IMR-90 (cell line): ENCODE measurements at regions not wholly inside any gene's neighbourhood (a gene's known extent, or its start where the extent isn't known, plus 50 kb on each side); places are given as distances from the start of the nearest gene placed in this dataset.

Experiments
- ATAC-seq: fragments of 200-7000 bp; cut with Tn5 transposase; 2 replicates; pipeline ENCODE4 v1.9.1; 2020; ENCODE audit warnings: low read depth, mild to moderate bottlenecking, moderate library complexity
- BruUV-seq: library from RNA; stranded (reverse); fragments of 400-500 nt; replicated peaks from 2 replicates; lab custom pipeline; 2021; lab: Mats Ljungman, UMichigan
- CTCF ChIA-PET: fragments of 300-600 bp; formaldehyde crosslinking; extraction: SDS; loops from one replicate; lab custom pipeline; 2021; ENCODE audit warnings: antibody characterized with exemption; lab: Yijun Ruan, JAX
- POLR2A ChIA-PET: fragments of 300-600 bp; sonication (Branson Sonifier 250); formaldehyde crosslinking; loops from one replicate; lab custom pipeline; 2022; ENCODE audit warnings: antibody characterized with exemption; ENCODE audit not compliant: unreplicated experiment; lab: Charles Lee
- DNase-seq: peaks from one replicate; pipeline ENCODE4 v3.0.0; 2013
- H2AFZ ChIP-seq: replicated peaks from 2 replicates; pipeline ENCODE3; 2013; ENCODE audit warnings: low read length, mild to moderate bottlenecking; ENCODE audit not compliant: poor library complexity
- H2AK5ac ChIP-seq: 2 replicates; pipeline ENCODE4 v1.6.1; 2013; ENCODE audit warnings: low read depth, low read length, inconsistent platforms
- H2AK9ac ChIP-seq: replicated peaks from 2 replicates; pipeline ENCODE3; 2013; ENCODE audit warnings: mild to moderate bottlenecking, low read depth, low read length, moderate library complexity; ENCODE audit not compliant: poor library complexity
- H2BK120ac ChIP-seq: 2 replicates; pipeline ENCODE4 v1.6.1; 2013; ENCODE audit warnings: low read depth, low read length, inconsistent platforms
- H2BK15ac ChIP-seq: 3 replicates; pipeline ENCODE4 v1.6.1; 2013; ENCODE audit warnings: low read depth, low read length, inconsistent platforms
- H2BK20ac ChIP-seq: 2 replicates; pipeline ENCODE4 v1.6.1; 2013; ENCODE audit warnings: low read depth, mild to moderate bottlenecking, inconsistent platforms, low read length, moderate library complexity
- H2BK5ac ChIP-seq: 2 replicates; pipeline ENCODE4 v1.6.1; 2013; ENCODE audit warnings: mild to moderate bottlenecking, low read depth, low read length, inconsistent platforms; ENCODE audit not compliant: poor library complexity, severe bottlenecking
- H3K14ac ChIP-seq: replicated peaks from 2 replicates; pipeline ENCODE4 v1.6.1; 2013; ENCODE audit warnings: low read depth, low read length, inconsistent platforms
- H3K18ac ChIP-seq: 2 replicates; pipeline ENCODE4 v1.6.1; 2013; ENCODE audit warnings: low read depth, low read length, control low read depth
- H3K23ac ChIP-seq: 2 replicates; pipeline ENCODE4 v1.6.1; 2013; ENCODE audit warnings: low read depth, low read length, inconsistent platforms
- H3K27ac ChIP-seq: 2 replicates; pipeline ENCODE4 v1.5.1; 2013; ENCODE audit warnings: mild to moderate bottlenecking, control low read depth, low read length; ENCODE audit not compliant: insufficient read depth
- H3K27me3 ChIP-seq: 2 replicates; pipeline ENCODE4 v1.6.1; 2013; ENCODE audit warnings: low read length; ENCODE audit not compliant: control insufficient read depth, insufficient read depth
- H3K36me3 ChIP-seq: 2 replicates; pipeline ENCODE4 v1.6.1; 2013; ENCODE audit warnings: low read length, mixed read lengths; ENCODE audit not compliant: control insufficient read depth, insufficient read depth
- H3K4ac ChIP-seq: 2 replicates; pipeline ENCODE4 v1.6.1; 2013; ENCODE audit warnings: low read depth, low read length, inconsistent platforms
- H3K4me1 ChIP-seq: 2 replicates; pipeline ENCODE4 v1.6.1; 2013; ENCODE audit warnings: low read length, mixed read lengths; ENCODE audit not compliant: control insufficient read depth, insufficient read depth
- H3K4me2 ChIP-seq: 2 replicates; pipeline ENCODE4 v1.6.1; 2013; ENCODE audit warnings: low read depth, mild to moderate bottlenecking, control low read depth, low read length, moderate library complexity
- H3K4me3 ChIP-seq: 2 replicates; pipeline ENCODE4 v1.5.1; 2013; ENCODE audit warnings: low read depth, mild to moderate bottlenecking, control low read depth, low read length, moderate library complexity; ENCODE audit not compliant: insufficient read depth
- H3K56ac ChIP-seq: 2 replicates; pipeline ENCODE4 v1.6.1; 2013; ENCODE audit warnings: low read length, inconsistent platforms; ENCODE audit not compliant: insufficient read depth; ENCODE audit errors: extremely low read depth
- H3K79me1 ChIP-seq, 2 experiments: 2 replicates each; pipeline ENCODE4 v1.6.1; 2013; ENCODE audit warnings: low read length in 2 of 2, inconsistent platforms in 1 of 2, low read depth in 1 of 2
- H3K9ac ChIP-seq: 2 replicates; pipeline ENCODE4 v1.6.1; 2013; ENCODE audit warnings: low read depth, low read length, control low read depth
- H3K9me1 ChIP-seq: 2 replicates; pipeline ENCODE4 v1.6.1; 2013; ENCODE audit warnings: low read length, inconsistent platforms; ENCODE audit not compliant: insufficient read depth
- H3K9me3 ChIP-seq: 2 replicates; pipeline ENCODE4 v1.6.1; 2013; ENCODE audit warnings: low read length; ENCODE audit not compliant: control insufficient read depth, insufficient read depth
- H4K20me1 ChIP-seq: 2 replicates; pipeline ENCODE4 v1.6.1; 2013; ENCODE audit warnings: low read length, inconsistent platforms; ENCODE audit not compliant: insufficient read depth
- H4K5ac ChIP-seq: 2 replicates; pipeline ENCODE4 v1.6.1; 2013; ENCODE audit warnings: mild to moderate bottlenecking, low read depth, low read length, control low read depth
- H4K8ac ChIP-seq, 2 experiments: 2 replicates each; pipeline ENCODE4 v1.6.1; 2013; ENCODE audit warnings: low read depth in 2 of 2, low read length in 2 of 2, control low read depth in 1 of 2, inconsistent platforms in 1 of 2
- H4K91ac ChIP-seq: 2 replicates; pipeline ENCODE4 v1.6.1; 2013; ENCODE audit warnings: low read depth, low read length, inconsistent platforms; ENCODE audit not compliant: insufficient read depth
- BHLHE40 ChIP-seq: fragments of 150-350 bp; IDR thresholded peaks from 2 replicates; pipeline ENCODE4 v1.6.1; 2016; ENCODE audit warnings: mild to moderate bottlenecking, low read depth, low read length
- CEBPB ChIP-seq: IDR thresholded peaks from 2 replicates; pipeline ENCODE4 v1.6.1; 2012; ENCODE audit warnings: low read depth, low read length, improper control_type of control experiment
- CHD1 ChIP-seq: IDR thresholded peaks from 2 replicates; pipeline ENCODE4 v1.6.1; 2012; ENCODE audit warnings: low read depth, low read length, improper control_type of control experiment
- FOS ChIP-seq: fragments of 150-350 bp; IDR thresholded peaks from 2 replicates; pipeline ENCODE4 v1.6.1; 2016; ENCODE audit warnings: low read depth, low read length
- MAFK ChIP-seq: IDR thresholded peaks from 2 replicates; pipeline ENCODE4 v1.6.1; 2012; ENCODE audit warnings: low read depth, low read length, improper control_type of control experiment
- MAZ ChIP-seq: IDR thresholded peaks from 2 replicates; pipeline ENCODE4 v1.6.1; 2012; ENCODE audit warnings: low read depth, mild to moderate bottlenecking, low read length, improper control_type of control experiment, moderate library complexity, borderline replicate concordance
- MXI1 ChIP-seq: IDR thresholded peaks from 2 replicates; pipeline ENCODE4 v1.6.1; 2012; ENCODE audit warnings: low read depth, mild to moderate bottlenecking, low read length, moderate library complexity, borderline replicate concordance
- NFE2L2 ChIP-seq: fragments of 150-350 bp; IDR thresholded peaks from 2 replicates; pipeline ENCODE4 v1.6.1; 2016; ENCODE audit warnings: low read depth, mild to moderate bottlenecking, low read length
- POLR2A ChIP-seq: IDR thresholded peaks from 2 replicates; pipeline ENCODE4 v1.6.1; 2012; ENCODE audit warnings: mild to moderate bottlenecking, low read depth, low read length
- RAD21 ChIP-seq: IDR thresholded peaks from 2 replicates; pipeline ENCODE4 v1.6.1; 2012; ENCODE audit warnings: low read length, improper control_type of control experiment
- RCOR1 ChIP-seq: IDR thresholded peaks from 2 replicates; pipeline ENCODE4 v1.6.1; 2012; ENCODE audit warnings: mild to moderate bottlenecking, low read length, improper control_type of control experiment; ENCODE audit not compliant: insufficient replicate concordance
- RFX5 ChIP-seq: IDR thresholded peaks from 2 replicates; pipeline ENCODE4 v1.8.0; 2012; ENCODE audit warnings: low read depth, mild to moderate bottlenecking, low read length, moderate library complexity
- SMC3 ChIP-seq: fragments of 150-350 bp; IDR thresholded peaks from 2 replicates; pipeline ENCODE4 v1.6.1; 2016; ENCODE audit warnings: low read depth, mild to moderate bottlenecking, antibody characterized with exemption, low read length, moderate library complexity
- WGBS, 2 experiments: methylation state at CpG; one replicate each; pipeline versions ENCODE4 v1.1.5 to v1.1.7; 2013; ENCODE audit warnings: missing lambda C conversion rate in 2 of 2; ENCODE audit not compliant: insufficient read length in 1 of 2; ENCODE audit errors: extremely low coverage in 2 of 2; 5-methylcytosine and 5-hydroxymethylcytosine counted together
- dilution Hi-C: fragments of 300-500 bp; cut with HindIII; formaldehyde crosslinking; loops from one replicate; pipeline ENCODE4 v1.14.3; 2018; ENCODE audit warnings: low sequenced_read_pairs; ENCODE audit not compliant: unreplicated experiment
- in situ Hi-C: fragments of 300-500 bp; cut with MboI; formaldehyde crosslinking; loops from 3 replicates; pipeline ENCODE4 v1.14.3; 2019; ENCODE audit warnings: low sequenced_read_pairs, inconsistent platforms, mixed read lengths
- intact Hi-C: fragments of 100-400 bp; cut with micrococcal nuclease; formaldehyde crosslinking; loops from 2 replicates; pipeline ENCODE4 v1.10.0; 2022
- TF ChIP-seq, protein P1 (sequence below): conservative IDR thresholded peaks from 2 replicates; pipeline ENCODE4 v1.5.1; 2012; ENCODE audit warnings: mild to moderate bottlenecking, low read depth, low read length, improper control_type of control experiment
- TF ChIP-seq, protein P2 (sequence below): fragments of 150-350 bp; IDR thresholded peaks from 2 replicates; pipeline ENCODE4 v1.6.1; 2016; ENCODE audit warnings: low read depth, mild to moderate bottlenecking, low read length, moderate library complexity, borderline replicate concordance
- TF ChIP-seq, protein P3 (sequence below): fragments of 150-350 bp; IDR thresholded peaks from 2 replicates; pipeline ENCODE4 v1.6.1; 2017; ENCODE audit warnings: mild to moderate bottlenecking, antibody characterized with exemption, low read length, low read depth

DNA sequence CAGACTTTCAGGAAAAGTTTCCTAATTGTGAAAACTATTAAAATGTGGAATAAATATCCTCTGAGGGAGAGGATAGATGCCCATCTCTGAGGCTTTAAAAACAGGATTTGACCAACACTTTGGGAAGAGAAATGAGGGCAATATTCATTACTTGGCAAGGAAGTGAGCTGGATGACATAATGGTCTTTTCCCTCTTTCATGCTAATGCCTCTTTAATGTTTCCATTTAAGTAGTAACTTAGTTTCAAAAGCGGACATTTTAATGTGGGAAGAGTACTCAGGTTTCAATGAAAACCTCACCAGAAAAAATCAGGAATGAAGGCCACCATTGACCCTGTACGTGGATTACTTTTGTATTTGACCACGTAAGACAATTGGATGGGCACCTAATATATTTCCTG lies 503.3 kb downstream of the ANKRD50 start:
- TF ChIP-seq RFX5 (no peak), MXI1 (no peak), BHLHE40 (no peak), NFE2L2 (no peak), POLR2A (no peak), FOS (no peak), CEBPB (no peak), RAD21 (no peak), RCOR1 (no peak), CHD1 (no peak), SMC3 (no peak), MAFK (no peak), MAZ (no peak)
- TF ChIP-seq, protein P1, sequence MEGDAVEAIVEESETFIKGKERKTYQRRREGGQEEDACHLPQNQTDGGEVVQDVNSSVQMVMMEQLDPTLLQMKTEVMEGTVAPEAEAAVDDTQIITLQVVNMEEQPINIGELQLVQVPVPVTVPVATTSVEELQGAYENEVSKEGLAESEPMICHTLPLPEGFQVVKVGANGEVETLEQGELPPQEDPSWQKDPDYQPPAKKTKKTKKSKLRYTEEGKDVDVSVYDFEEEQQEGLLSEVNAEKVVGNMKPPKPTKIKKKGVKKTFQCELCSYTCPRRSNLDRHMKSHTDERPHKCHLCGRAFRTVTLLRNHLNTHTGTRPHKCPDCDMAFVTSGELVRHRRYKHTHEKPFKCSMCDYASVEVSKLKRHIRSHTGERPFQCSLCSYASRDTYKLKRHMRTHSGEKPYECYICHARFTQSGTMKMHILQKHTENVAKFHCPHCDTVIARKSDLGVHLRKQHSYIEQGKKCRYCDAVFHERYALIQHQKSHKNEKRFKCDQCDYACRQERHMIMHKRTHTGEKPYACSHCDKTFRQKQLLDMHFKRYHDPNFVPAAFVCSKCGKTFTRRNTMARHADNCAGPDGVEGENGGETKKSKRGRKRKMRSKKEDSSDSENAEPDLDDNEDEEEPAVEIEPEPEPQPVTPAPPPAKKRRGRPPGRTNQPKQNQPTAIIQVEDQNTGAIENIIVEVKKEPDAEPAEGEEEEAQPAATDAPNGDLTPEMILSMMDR, result no peak
- TF ChIP-seq, protein P2, sequence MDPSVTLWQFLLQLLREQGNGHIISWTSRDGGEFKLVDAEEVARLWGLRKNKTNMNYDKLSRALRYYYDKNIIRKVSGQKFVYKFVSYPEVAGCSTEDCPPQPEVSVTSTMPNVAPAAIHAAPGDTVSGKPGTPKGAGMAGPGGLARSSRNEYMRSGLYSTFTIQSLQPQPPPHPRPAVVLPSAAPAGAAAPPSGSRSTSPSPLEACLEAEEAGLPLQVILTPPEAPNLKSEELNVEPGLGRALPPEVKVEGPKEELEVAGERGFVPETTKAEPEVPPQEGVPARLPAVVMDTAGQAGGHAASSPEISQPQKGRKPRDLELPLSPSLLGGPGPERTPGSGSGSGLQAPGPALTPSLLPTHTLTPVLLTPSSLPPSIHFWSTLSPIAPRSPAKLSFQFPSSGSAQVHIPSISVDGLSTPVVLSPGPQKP, result no peak
- TF ChIP-seq, protein P3, sequence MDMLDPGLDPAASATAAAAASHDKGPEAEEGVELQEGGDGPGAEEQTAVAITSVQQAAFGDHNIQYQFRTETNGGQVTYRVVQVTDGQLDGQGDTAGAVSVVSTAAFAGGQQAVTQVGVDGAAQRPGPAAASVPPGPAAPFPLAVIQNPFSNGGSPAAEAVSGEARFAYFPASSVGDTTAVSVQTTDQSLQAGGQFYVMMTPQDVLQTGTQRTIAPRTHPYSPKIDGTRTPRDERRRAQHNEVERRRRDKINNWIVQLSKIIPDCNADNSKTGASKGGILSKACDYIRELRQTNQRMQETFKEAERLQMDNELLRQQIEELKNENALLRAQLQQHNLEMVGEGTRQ, result no peak
- H2AK9ac ChIP-seq, result no peak overlapping the region
- H3K79me1 ChIP-seq, result no peaks in the 10 kb centered on the region
- H3K4ac ChIP-seq, result no peak overlapping the region
- H2BK120ac ChIP-seq, result no peak overlapping the region
- no peak overlapping the region for H3K56ac ChIP-seq
- no CpG with 5 or more reads among the region's 3 CpGs for WGBS, 2 experiments
- no peak overlapping the region for H4K91ac ChIP-seq
- CTCF ChIA-PET, result no interaction called here
- no peak overlapping the region for H3K9ac ChIP-seq
- no peak overlapping the region for H3K4me3 ChIP-seq
- H3K36me3 ChIP-seq, result no peaks in the 10 kb centered on the region
- H2BK5ac ChIP-seq, result no peak overlapping the region
- H3K9me1 ChIP-seq, result no peaks in the 10 kb centered on the region
- H4K5ac ChIP-seq, result no peak overlapping the region
- no peak overlapping the region for H3K4me2 ChIP-seq
- no peak overlapping the region for H4K8ac ChIP-seq
- no peak overlapping the region for H3K18ac ChIP-seq
- peaks cover 2% of the 10 kb centered on the region; the same call in 1 of the 2 replicates for H3K4me1 ChIP-seq
- H2AFZ ChIP-seq, result no peak overlapping the region
- dilution Hi-C loops (no loop called here), in situ Hi-C loops (no loop called here), intact Hi-C loops (no loop called here)
- H3K27me3 ChIP-seq, result no peaks in the 10 kb centered on the region
- no peak overlapping the region for H3K27ac ChIP-seq
- no peak overlapping the region for H2BK15ac ChIP-seq
- no peaks in the 10 kb centered on the region for H3K9me3 ChIP-seq
- no TSS peak for BruUV-seq
- H2AK5ac ChIP-seq, result no peak overlapping the region
- no peak for DNase-seq
- H4K20me1 ChIP-seq, result no peaks in the 10 kb centered on the region
- no peak for ATAC-seq
- POLR2A ChIA-PET, result no interaction called here
- no peak overlapping the region for H2BK20ac ChIP-seq
- no peak overlapping the region for H3K23ac ChIP-seq
- no peak overlapping the region for H3K14ac ChIP-seq
